K562 (cell line): ENCODE measurements at regions not wholly inside any gene's neighbourhood (a gene's known extent, or its start where the extent isn't known, plus 50 kb on each side); places are given as distances from the start of the nearest gene placed in this dataset.

Experiments
- ADNP ChIP-seq: fragments of 200-800 bp; sonication (Bioruptor generic); IDR thresholded peaks from 2 replicates; pipeline ENCODE4 v1.6.1; 2016; ENCODE audit warnings: missing genetic modification characterization, missing compliant biosample characterization
- ARID2 ChIP-seq: fragments of 450-650 bp; IDR thresholded peaks from 2 replicates; pipeline ENCODE4 v1.6.1; 2017; ENCODE audit warnings: antibody characterized with exemption, mild to moderate bottlenecking
- ARID4B ChIP-seq: sonication (generic); formaldehyde crosslinking; IDR thresholded peaks from 2 replicates; pipeline ENCODE4 v1.8.0; 2022; ENCODE audit warnings: mild to moderate bottlenecking, missing genetic modification reagents
- BRD9 ChIP-seq: fragments of 450-650 bp; IDR thresholded peaks from 2 replicates; pipeline ENCODE4 v1.6.1; 2018; ENCODE audit warnings: low read depth; ENCODE audit not compliant: partially characterized antibody
- ELK3 ChIP-seq: fragments of 450-650 bp; formaldehyde crosslinking; IDR thresholded peaks from 2 replicates; pipeline ENCODE4 v1.4.0; 2020; ENCODE audit warnings: mild to moderate bottlenecking
- FOXA1 ChIP-seq: fragments of 450-650 bp; IDR thresholded peaks from 2 replicates; pipeline ENCODE4 v1.6.1; 2016; ENCODE audit warnings: mild to moderate bottlenecking, borderline replicate concordance
- FOXP1 ChIP-seq: sonication (generic); formaldehyde crosslinking; IDR thresholded peaks from 2 replicates; pipeline ENCODE4 v1.8.0; 2022; ENCODE audit warnings: mild to moderate bottlenecking, missing genetic modification reagents
- HDGF ChIP-seq: fragments of 450-650 bp; IDR thresholded peaks from 2 replicates; pipeline ENCODE4 v1.6.1; 2016
- HOXB6 ChIP-seq: fragments of 250-450 bp; sonication (Bioruptor Pico); IDR thresholded peaks from 2 replicates; pipeline ENCODE4 v1.5.1; 2022; ENCODE audit warnings: mild to moderate bottlenecking, borderline replicate concordance
- JUND ChIP-seq, 2 experiments: IDR thresholded peaks; 2 replicates in 1 of 2; 3 replicates in 1 of 2; pipeline ENCODE4 v1.6.1; 2011; ENCODE audit warnings: borderline replicate concordance in 2 of 2, low read depth in 2 of 2, low read length in 2 of 2, improper control_type of control experiment in 1 of 2, missing biosample characterization in 1 of 2, missing genetic modification characterization in 1 of 2, missing genetic modification reagents in 1 of 2
- KLF13 ChIP-seq: fragments of 450-650 bp; IDR thresholded peaks from 2 replicates; pipeline ENCODE4 v1.6.1; 2016; ENCODE audit warnings: missing genetic modification characterization, low read depth, mild to moderate bottlenecking, missing compliant biosample characterization, moderate library complexity, borderline replicate concordance
- MCM2 ChIP-seq: fragments of 450-650 bp; IDR thresholded peaks from 2 replicates; pipeline ENCODE4 v1.6.1; 2017; ENCODE audit warnings: low read depth, mild to moderate bottlenecking
- NFE2 ChIP-seq: IDR thresholded peaks from 2 replicates; pipeline ENCODE4 v1.6.1; 2014; ENCODE audit warnings: antibody characterized with exemption, low read depth
- RAD51 ChIP-seq: fragments of 450-650 bp; IDR thresholded peaks from 2 replicates; pipeline ENCODE4 v1.7.1; 2016; ENCODE audit warnings: low read depth, mild to moderate bottlenecking, borderline replicate concordance
- RFX7 ChIP-seq: fragments of 250-450 bp; sonication (Bioruptor Pico); IDR thresholded peaks from 2 replicates; pipeline ENCODE4 v1.5.1; 2021; ENCODE audit warnings: mild to moderate bottlenecking
- SAP30 ChIP-seq: fragments of 200-600 bp; sonication (generic); IDR thresholded peaks from 2 replicates; pipeline ENCODE4 v1.6.1; 2012; ENCODE audit warnings: borderline replicate concordance, low read depth, mild to moderate bottlenecking, moderate library complexity, low read length, control low read depth, inconsistent platforms; ENCODE audit not compliant: insufficient read depth, poor library complexity, severe bottlenecking
- SNIP1 ChIP-seq: fragments of 450-650 bp; IDR thresholded peaks from 2 replicates; pipeline ENCODE4 v1.7.1; 2017; ENCODE audit warnings: low read depth, mild to moderate bottlenecking
- SRSF3 ChIP-seq: fragments of 200-400 bp; formaldehyde crosslinking; IDR thresholded peaks from 2 replicates; pipeline ENCODE4 v1.6.1; 2016; ENCODE audit warnings: mild to moderate bottlenecking, low read length, moderate library complexity; ENCODE audit not compliant: insufficient read depth
- THRA ChIP-seq: fragments of 450-650 bp; IDR thresholded peaks from 2 replicates; pipeline ENCODE4 v1.6.1; 2017; ENCODE audit warnings: mild to moderate bottlenecking, moderate library complexity
- ZNF311 ChIP-seq: fragments of 250-450 bp; sonication (Bioruptor Pico); IDR thresholded peaks from 2 replicates; pipeline ENCODE4 v1.4.0; 2020; ENCODE audit warnings: mild to moderate bottlenecking, moderate library complexity
- ZNF316 ChIP-seq: fragments of 450-650 bp; IDR thresholded peaks from 2 replicates; pipeline ENCODE4 v1.6.1; 2016
- ZNF586 ChIP-seq: fragments of 450-650 bp; formaldehyde crosslinking; conservative IDR thresholded peaks from 2 replicates; pipeline ENCODE4 v1.4.0; 2020; ENCODE audit warnings: mild to moderate bottlenecking, moderate library complexity

GRCh38 chr9:129496473-129497004 lies 124.4 kb downstream of the C9orf50 start (continued):
- TF ChIP-seq ARID4B (CRISPR knock-in tag) (no peak), NFE2 (no peak), KLF13 (tag) (peak; percentile 55; the same call in 1 of the 2 replicates), ZNF311 (CRISPR knock-in tag) (no peak), MCM2 (no peak), SAP30 (no peak), BRD9 (no peak), ELK3 (CRISPR knock-in tag) (no peak), RAD51 (no peak), ADNP (tag) (no peak), ZNF316 (no peak), ZNF586 (CRISPR knock-in tag) (no peak), FOXA1 (no peak), FOXP1 (no peak; the same call in 1 of the 2 replicates), HDGF (no peak), SRSF3 (no peak), SNIP1 (no peak), RFX7 (CRISPR knock-in tag) (no peak), THRA (no peak), HOXB6 (CRISPR knock-in tag) (no peak), JUND (IDR thresholded peaks at IDR 0.05; ENCODE audit: borderline replicate concordance, low read depth, low read length) (peak; percentile 64; the same call in 1 of the 2 replicates), JUND (tag; IDR thresholded peaks at IDR 0.05; ENCODE audit: borderline replicate concordance, low read depth, low read length) (no peak; the same call in 2 of the 3 replicates), ARID2 (no peak; the same call in 1 of the 2 replicates)
